DMS79 (cell line): ENCODE measurements at regions not wholly inside any gene's neighbourhood (a gene's known extent, or its start where the extent isn't known, plus 50 kb on each side); places are given as distances from the start of the nearest gene placed in this dataset.

Experiments
- DNase-seq: peaks from one replicate; lab custom pipeline; 2025; lab: John Stamatoyannopoulos, UW

DNA sequence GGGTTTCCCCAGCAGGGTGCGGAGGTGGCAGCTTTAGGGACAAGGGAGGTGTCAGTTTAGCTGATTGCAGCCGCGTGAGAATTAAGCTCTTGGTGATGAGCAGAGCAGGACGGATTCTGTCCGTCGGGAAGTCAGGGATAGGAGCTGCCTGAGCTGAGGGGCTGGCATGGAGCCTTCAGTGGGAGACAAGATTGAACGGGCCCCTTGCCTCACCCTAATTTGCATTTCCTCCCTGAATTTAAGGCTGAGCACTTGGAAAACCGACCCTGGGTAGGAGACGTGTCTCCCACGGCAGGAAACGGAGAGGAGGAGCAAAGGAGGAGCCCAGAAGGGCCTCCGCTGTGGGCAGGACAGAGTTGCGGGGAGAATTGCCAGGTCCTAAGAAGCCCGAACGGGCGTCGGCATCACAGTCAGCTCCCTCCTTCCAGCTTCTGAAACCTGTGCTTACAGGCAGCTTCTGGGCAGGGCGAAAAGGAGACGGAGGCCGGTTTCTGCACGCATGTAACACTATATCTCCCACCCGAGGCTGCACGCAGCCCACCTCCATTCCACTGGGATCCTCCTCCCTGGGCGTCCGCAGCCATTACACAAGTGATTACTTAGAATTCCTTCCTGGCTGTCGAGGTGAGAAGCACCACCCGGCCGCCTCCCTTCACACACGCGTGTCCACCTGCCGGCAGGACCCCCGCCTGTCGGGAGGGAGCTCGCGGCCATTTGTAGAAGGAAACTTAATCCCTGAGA, 345.8 kb downstream of the BRD1 start:
- DNase-seq: no peak

DNA sequence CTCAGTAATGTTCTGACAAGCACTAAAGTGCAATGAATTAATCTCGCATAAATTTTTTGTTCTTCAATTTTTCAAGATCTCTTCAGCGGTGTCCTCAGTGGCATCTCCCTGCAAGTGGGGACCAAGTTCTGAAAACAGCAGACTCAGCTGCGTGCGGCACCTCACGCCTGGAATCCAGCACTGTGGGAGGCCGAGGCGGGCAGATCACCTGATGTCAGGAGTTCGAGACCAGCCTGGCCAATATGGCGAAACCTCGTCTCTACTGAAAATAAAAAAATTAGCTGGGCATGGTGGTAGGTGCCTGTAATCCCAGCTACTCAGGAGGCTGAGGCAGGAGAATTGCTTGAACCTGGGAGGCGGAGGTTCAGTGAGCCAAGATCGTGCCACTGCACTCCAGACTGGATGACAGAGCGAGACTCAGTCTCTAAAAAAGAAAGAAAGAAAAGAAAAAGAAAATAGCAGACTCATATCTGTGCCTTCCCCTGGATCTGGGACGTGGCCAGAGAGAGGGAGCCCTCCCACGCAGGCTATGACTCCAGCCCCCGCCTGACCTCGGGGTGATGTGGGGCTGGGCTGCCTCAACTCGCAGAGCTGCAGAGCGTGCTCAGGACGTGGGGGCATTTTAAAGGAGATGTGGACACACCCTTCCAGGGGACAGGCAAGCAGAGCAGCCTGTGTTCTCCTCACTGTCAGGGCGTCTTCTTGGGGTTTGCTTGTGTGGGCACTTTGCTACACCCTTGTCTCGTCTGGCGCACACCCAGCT, 346.6 kb downstream of the BRD1 start:
- no peak for DNase-seq

DNA sequence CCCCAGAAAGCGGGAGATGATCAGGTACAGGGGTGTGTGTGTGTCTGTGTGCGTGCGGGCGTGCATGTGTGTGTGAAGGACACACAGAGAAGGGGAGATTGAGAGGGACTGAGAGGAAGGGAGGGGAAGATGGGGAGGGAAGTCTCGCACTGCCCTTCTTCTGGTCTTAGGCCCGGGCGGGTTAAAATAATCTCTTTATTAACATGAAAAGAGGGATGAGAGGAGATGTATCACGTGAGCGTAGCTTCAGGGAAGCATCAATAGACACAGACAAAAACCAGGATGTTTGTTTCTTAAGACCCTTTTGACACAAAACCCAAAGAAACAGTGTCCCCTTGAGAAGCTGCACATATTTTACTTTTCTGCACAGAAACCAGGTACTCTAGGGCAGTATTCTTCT, 347.3 kb downstream of the BRD1 start:
- DNase-seq: no peak

DNA sequence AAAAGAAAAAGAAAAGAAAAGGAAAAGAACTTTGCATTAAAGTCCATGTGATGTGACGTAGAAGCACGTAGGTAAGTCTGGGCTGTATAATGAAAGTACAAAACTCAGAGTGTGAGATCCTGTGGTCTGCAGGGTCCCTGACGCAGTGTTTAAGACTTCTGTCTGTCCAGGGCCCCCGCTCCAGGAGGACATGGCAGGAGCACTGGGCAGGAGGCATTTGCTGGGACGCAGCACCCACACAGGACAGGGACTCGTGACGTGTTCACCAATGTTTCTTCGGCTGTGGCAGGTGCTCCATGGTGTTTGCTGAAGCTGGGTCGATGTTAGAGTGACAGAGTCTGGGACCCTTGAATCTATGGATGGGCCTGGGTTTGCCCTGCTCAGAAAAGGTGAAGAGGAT, 348.1 kb downstream of the BRD1 start:
- DNase-seq: no peak

DNA sequence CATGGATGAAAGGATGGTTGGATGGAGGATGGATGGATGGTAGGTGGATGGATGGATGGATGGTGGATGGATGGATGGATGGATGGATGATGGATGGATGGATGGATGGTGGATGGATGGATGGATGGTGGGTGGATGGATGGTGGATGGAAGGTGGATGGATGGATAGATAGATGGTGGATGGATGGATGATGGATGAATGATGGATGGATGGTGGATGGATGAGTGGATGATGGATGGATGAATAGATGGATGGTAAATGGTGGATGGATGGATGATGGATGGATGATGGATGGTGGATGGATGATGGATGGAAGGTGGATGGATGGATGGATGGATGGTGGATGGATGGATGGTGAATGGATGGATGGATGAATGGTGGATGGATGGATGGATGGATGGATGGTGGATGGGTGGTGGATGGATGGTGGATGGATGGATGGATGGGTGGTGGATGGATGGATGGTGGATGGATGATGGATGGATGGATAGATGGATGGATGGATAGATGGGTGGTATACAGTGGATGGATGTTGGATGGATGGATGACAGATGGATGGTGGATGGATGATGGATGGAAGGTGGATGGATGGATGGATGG, 350.8 kb downstream of the BRD1 start:
- no peak for DNase-seq

DNA sequence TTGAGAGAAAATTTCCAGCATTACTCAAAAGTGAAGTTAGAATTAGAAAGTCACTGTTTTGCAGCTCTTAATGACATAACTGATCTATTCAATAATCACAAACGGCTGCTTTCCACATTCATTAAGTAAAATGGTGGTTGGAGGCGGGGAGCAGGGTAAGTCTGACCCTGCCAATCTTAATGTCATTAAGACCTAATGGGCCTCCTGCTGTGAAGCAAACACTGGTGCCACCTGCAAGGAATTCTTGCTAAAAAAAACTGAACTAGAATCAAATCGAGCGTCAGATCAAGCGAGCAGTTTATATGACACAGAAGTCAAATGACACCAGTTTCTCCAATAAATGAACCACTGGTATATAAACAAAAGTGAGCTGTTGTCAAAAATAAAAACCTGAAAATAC, 351.5 kb downstream of the BRD1 start:
- no peak for DNase-seq

DNA sequence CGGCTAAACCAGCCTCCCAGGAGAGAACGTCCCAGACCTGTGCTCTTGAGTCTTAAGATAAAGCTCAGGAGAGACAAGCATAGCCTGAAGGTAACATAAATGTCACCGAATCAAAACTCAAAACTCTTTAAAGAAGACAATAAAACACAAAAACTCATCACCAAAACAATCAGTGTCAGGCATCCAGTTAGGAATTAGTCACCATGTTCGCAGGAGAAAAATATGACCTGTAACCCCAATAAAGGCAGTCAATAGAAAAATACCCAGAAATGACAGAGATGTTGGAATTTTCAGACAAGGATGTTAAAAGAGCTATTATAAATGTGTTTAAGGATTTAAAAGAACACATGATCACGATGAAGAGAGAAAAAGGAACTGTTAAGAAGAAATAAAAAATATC, 352.4 kb downstream of the BRD1 start:
- no peak for DNase-seq

DNA sequence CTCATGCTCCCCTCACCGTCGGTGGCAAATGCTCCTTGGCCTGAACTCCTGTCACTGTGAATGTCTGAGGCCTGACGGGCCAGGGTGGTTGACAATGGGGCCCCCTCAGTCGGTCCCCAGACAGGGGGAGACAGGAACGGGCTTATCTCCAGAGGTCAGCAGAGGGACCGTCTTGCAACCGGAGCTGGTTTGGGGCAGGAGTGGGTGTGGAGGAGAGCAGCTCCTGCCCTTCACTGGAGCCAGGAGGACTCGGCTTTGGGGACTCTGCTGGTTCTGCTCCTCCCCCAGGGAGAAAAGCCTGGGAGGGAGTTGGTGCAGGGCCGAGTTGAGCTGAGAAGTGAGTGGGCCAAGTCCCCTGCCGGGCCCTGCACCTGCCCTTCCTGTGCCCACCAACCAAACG, 354.4 kb downstream of the BRD1 start:
- DNase-seq: no peak

DNA sequence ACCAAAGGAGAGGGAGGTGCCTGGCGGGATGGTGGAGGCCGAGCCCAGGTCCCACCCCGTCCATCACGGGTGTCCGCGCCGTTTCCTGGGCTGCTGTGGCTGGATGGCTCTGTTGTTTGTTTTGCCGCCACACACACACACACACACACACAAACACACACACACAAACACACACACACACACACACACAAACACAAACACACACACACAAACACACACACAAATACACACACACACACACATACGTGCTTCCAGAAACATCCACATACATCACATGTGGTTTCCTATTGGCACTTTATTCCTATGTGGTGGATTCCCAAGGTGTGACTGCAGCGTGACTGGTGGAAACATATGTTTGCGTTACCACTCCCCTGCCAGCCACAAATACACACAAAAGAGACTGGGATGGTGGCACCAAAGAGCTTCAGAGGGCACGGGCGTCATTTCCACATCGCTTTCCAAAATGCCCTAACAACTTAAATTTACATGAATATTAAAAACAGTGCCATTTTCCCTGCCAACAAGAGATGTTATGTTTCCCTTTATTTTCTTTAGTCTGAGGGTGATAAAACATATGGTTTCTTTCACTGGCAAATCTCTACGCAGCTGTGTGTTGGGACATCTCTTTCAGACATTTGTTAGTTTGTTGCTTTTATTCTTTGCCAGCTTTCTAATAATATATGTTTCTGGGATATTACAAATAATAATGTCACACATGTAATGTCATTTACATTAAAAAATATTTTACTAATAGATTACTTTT, 356.8 kb downstream of the BRD1 start:
- DNase-seq: no peak

DNA sequence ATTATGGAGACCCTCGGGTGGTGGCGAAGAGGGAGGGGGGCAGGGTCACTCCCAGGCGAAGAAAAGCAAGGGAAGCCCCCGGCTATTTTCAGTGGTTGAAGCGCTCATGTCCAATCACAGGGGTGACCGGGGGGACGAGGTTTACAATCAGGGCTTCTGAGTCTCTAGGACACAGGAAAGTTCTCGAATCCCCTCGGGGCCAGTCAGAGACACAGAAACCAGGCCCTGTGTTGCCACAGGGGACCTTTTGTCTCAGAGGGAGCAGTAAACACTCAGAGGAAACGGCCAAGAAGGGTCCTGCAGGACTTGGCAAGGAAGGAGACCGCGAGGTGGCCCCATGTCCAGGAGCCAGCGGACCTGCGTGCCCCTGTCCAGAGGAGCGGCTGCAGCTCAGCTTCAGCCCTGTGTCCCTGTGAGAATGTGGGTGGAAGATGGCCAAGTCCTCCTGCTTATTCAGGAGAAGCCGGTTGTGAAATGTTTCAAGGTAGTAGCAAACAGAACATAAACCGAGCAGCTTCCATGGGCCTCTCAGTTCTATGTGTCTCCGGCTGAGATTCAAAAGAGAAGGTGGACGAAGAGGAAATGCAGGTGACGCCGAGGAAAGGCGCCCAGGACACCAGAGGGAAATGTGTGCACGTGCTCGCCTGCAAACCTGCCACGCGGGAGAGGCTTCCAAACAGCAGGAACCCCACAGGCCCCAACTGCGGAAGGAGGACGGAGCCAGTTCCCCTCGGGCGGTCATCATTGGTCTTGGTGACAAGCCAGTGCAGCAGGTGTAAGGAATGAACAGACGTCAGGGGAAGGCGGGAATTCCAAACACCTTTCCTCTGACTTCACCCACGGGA, 357.6 kb downstream of the BRD1 start:
- no peak for DNase-seq

DNA sequence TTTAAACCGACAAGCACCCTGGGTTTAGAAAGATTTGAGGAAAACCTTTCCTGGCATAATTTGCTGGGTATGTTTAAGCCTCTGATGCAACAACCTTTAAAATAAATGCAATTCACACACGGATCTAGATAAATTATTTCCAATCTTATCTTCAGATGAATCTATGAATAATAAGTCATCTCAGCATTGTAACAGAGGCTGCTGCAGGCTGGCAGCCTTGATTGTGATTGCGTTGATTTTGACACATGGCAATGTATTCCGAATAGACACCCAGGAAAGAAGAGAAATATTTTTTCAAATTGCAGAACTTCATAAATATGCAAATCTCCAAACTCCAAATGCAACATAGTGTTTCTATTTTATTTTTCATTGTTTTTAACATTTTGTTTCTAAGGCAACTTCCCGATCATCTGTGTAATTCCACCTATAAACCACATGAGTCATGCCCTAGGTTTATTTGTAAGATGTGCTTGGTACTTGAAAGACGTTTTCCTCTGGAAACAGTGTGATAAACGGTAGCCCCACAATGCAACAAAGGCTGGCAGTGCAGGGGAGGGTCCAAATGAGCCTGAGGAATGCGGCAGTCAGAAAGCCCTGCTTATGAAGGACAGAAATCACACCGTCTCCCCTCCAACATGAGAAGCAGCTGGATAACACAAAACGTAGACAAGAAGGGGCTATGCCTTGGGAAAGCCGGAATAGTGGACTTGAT, 359.0 kb downstream of the BRD1 start:
- no peak for DNase-seq

DNA sequence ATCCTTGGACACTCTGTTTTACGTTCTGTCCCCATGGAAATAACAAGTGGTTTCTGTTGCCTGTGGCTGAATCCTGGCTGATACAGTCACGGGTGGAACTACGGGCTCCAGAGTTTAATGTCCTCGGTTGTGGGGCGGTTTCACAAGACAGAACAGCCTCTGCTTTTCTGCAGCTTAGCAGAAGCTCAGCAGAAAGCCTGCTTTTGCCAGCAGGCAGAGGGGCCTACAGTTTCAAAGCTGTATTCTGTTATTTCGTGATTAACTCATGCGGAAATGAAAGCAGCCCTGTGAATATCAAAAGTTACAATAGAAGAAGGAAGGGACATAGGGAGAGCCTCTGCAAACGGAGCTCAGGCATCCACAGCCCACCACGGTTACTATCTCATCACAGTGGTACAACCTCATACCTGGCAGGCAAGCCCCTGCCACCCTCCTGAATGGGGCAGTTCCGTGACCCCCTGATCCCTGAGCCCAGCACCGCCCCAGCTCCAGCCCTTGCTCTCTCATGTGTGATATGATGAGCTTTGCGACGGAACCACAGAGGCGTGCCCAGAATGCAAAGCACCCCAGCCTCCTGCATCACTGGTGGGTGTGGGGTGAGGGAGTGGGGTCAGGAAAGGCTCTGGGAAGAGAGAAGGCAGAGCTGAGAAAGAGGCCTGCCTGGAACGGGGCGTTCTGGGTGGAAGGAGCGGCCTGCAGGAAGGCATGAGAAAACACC, 360.6 kb downstream of the BRD1 start:
- no peak for DNase-seq

DNA sequence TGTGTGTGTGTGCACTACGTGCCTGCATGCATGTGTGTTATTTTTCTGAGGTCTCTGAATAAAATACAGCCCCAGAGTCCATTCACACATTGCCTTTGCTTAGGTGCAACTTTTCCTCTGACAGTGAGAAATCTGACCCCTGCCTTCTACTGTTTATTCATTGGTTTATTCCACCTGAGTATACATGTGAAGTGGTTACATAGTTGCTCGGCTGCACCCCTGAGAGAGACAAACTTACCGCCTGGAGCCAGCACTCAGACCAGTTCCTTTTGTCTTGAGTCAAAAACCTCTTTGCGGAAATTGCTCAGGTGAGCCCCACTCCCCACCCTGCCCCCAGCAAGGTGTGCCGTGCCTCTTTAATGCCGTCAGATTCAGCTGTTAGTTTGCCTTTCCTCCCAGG, 363.6 kb downstream of the BRD1 start:
- peak; percentile 46 for DNase-seq

DNA sequence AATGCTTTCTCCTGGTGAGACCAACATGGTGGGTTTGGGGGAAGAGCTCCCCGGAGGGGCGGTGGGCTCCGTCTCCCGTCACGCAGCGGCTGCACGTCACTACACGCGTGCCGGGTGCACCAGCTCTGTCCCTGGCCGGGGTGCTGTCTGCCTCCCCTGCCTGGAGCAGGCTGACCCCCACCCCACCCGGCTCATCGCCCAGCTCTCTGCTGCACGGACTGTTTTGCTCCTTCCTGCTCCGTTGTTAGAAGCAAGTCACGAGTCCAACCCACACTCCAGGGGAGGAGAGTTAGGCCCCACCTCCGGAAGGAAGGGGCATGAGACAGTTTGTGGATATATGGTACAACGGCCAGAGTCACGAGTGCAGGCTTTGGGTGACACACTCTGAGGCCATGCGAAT, 364.9 kb downstream of the BRD1 start:
- no peak for DNase-seq

DNA sequence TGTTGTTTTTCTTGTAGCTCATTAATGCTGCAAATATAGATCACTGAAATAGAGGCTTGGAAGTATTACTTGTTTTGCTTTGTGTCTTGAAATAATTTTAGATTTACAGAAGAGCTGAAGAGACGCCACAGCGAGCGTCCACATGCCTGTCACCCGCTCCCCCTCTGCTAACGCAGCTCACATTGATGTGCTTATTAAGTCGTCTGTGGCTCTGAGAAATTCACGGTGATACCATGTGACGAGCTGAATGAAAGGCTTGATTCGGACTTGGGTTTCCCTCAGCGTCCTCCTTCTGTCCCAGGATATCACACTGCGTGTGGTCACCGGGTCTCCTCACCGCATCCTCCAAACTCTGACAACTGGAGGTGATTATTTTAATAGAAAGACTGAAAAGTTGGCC, 365.4 kb downstream of the BRD1 start:
- DNase-seq: no peak

DNA sequence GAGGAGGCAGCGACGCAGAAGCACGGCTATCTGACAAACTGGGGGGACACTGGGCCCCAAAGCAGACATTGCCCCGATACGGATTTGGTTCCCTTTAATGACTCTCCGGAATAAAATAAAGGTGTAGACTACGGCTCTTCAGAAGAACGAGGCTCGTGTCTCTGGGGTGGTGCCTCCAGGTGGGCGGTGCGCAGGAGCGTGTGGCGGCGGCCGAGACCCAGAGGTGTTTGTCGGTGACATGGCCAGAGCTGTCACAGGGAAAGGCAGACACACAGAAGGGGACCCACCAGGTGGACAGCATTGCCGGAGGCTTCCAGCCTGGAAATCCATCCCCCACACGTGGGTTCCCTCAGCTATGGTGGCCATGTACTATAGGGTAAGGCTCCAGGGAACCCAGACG, 366.0 kb downstream of the BRD1 start:
- DNase-seq: no peak

DNA sequence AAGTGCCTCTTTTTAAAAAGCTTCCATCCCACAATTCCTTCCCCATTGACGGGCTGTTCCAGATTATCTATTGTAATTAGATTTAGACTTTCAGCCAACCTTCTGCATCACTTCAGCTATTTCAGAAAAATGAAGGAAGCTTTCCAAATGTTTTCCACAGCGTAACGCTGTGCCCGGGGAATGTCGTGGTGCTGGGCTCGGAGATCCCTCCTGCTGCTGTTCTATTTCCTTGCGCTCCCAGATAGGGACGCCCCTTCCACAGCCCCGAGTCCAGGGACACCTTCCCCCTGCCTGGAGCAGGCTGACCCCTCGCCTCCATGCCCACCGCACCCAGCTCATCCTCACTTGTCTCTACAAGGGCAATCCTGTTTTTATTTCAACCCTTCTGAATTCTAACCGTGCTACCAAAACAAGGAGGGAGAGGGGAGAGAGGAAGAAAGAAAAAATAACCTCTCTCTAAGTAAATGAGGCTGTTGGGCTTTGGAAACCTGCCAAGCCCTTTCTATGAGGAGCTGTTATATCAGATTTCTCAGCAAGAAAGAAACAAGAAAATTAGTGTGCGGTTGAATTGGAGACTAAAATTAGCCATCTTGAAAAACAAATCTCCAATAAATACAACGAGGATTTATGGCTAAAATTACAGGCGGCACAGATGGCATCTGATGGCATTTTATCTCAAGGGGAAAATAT, 366.9 kb downstream of the BRD1 start:
- peak; percentile 54 for DNase-seq

DNA sequence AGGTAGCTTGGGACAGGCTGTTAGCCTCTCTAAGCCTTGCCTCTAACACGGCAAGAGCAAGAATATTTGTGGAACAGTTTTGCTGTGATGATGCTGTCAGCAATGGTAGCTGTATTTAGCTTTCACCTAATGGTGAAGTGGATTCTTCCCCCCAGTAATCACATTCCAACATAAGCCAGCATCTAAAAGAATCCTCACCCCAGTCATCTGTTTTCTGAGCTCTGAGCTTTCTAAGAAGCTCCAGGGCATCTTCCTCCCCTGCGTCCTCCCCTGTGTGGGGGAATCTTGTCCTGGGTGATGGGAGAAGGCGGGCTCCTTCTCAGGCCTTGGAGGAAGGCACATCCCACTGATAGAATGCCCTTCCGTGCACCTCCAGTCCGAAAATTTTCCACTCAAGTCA, 367.6 kb downstream of the BRD1 start:
- DNase-seq: no peak

DNA sequence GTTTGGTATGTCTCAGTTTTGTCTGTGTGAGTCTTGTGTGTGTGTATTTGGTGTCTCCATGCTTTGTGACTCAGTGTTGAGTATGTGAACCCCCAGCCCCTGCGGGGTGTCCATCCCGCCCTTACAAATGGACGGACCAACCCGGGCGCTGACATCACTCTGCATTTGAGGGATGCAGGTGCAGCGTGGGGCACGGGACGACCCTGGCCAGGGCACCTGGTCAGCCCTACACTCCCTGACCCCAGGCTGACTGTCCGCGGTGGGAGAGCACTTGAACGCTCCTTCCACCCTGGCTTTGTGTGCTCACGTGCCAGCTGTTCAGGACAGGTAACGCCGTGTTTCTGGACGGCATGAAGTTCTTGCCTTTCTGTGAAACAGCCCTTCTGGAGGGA, 369.0 kb downstream of the BRD1 start:
- DNase-seq: no peak
